ENCODE measurements at regions not wholly inside any gene's neighbourhood (a gene's known extent, or its start where the extent isn't known, plus 50 kb on each side); places are given as distances from the start of the nearest gene placed in this dataset.

DNA sequence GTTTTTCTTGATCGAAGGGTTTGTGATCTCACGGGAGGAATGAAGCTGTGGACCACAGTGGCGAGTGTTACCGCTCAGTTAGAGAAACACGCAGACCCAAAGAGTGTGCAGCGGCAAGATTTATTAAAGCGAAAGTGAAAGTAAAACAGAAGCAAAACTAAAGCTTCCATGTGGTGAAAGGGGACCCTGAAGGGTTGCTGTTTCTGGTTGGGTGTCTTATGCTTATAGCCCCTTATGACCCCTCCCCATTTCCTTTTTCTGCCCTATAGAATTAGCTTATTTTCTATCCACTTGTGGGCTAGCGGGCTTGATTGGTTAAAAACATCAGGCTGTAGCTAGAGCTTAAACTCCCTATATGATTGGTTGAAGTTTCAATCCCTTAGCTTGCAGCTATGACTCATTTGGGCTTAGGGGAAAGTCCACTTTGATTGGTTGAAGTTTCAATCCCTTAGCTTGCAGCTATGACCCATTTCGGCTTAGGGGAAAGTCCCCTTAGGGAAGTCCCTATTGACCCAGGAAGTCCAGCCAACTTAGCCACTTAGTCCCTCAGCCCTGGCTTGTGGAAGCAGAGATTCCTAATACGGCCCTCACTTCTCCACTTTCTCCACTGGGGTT is 171.2 kb upstream of the NWD2 start:
- H3K9me3 ChIP-seq: no peaks in the 10 kb centered on the region
- no peaks in the 10 kb centered on the region for H3K36me3 ChIP-seq
- H3K27ac ChIP-seq: no peak overlapping the region
- H3K4me1 ChIP-seq (ENCODE audit: control insufficient read depth in 1 of 2, low read depth in 2 of 2): no peaks in the 10 kb centered on the region
- TF ChIP-seq, protein P1, sequence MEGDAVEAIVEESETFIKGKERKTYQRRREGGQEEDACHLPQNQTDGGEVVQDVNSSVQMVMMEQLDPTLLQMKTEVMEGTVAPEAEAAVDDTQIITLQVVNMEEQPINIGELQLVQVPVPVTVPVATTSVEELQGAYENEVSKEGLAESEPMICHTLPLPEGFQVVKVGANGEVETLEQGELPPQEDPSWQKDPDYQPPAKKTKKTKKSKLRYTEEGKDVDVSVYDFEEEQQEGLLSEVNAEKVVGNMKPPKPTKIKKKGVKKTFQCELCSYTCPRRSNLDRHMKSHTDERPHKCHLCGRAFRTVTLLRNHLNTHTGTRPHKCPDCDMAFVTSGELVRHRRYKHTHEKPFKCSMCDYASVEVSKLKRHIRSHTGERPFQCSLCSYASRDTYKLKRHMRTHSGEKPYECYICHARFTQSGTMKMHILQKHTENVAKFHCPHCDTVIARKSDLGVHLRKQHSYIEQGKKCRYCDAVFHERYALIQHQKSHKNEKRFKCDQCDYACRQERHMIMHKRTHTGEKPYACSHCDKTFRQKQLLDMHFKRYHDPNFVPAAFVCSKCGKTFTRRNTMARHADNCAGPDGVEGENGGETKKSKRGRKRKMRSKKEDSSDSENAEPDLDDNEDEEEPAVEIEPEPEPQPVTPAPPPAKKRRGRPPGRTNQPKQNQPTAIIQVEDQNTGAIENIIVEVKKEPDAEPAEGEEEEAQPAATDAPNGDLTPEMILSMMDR (IDR thresholded peaks at IDR 0.05): no peak
- ATAC-seq (ENCODE audit: insufficient number of reproducible peaks, low FRiP score, low read depth): no peak
- no peak for DNase-seq (ENCODE audit: low spot score)
- no peaks in the 10 kb centered on the region for H3K27me3 ChIP-seq (replicated peaks; ENCODE audit: insufficient read depth)
- no peak overlapping the region for H3K4me3 ChIP-seq

DNA sequence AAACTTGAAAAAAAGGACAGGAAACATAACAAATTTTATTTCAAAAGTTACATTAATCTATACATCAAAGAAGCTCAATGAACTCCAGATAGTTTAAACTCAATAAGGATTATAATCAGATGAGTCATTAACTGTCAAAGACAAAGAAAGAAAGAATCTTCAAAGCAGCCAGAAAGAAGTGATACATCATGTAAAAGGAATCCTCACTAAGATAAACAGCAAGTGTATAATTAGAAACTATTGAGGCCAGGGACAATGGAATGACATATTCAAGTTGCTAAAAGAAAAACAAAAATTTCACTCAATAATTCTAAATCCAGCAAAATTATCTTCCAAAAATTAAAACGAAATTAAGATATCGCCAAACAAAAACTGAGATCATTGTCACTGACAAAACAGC is 161.6 kb upstream of the NWD2 start:
- no peak overlapping the region for H3K4me3 ChIP-seq
- no peak for ATAC-seq (ENCODE audit: insufficient number of reproducible peaks, low FRiP score, low read depth)
- TF ChIP-seq, protein P1 (IDR thresholded peaks at IDR 0.05): no peak
- no peak for DNase-seq (ENCODE audit: low spot score)
- H3K27ac ChIP-seq: no peak overlapping the region
- no peaks in the 10 kb centered on the region for H3K9me3 ChIP-seq
- H3K4me1 ChIP-seq (ENCODE audit: control insufficient read depth in 1 of 2, low read depth in 2 of 2): no peaks in the 10 kb centered on the region
- H3K27me3 ChIP-seq (replicated peaks; ENCODE audit: insufficient read depth): no peaks in the 10 kb centered on the region
- H3K36me3 ChIP-seq: no peaks in the 10 kb centered on the region

DNA sequence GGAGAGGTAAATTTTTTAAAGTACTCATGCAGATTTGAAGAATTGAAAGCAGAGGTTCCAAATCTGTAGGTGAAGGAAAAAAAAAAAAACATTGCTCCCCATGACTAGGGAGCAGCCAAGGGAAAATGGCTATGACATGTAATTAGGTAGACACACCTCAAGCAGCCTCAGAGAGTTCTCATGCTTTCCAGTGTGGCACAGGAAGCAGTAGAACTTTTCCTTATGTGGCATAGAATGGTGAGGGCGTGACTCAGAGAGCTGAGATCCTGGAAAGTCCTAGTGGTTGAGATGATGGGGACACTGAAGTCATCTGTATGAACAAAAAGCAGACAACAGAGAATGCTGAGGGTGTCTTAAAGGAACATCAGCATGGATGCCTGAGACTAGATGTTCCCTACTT is 148.6 kb upstream of the NWD2 start:
- Histone ChIP-seq H3K4me3 (no peak overlapping the region), H3K4me1 (ENCODE audit: control insufficient read depth in 1 of 2, low read depth in 2 of 2) (no peaks in the 10 kb centered on the region), H3K9me3 (no peaks in the 10 kb centered on the region), H3K27me3 (replicated peaks; ENCODE audit: insufficient read depth) (no peaks in the 10 kb centered on the region), H3K36me3 (no peaks in the 10 kb centered on the region), H3K27ac (no peak overlapping the region)
- ATAC-seq (ENCODE audit: insufficient number of reproducible peaks, low FRiP score, low read depth) (no peak), DNase-seq (ENCODE audit: low spot score) (no peak)
- TF ChIP-seq, protein P1 (IDR thresholded peaks at IDR 0.05): no peak

DNA sequence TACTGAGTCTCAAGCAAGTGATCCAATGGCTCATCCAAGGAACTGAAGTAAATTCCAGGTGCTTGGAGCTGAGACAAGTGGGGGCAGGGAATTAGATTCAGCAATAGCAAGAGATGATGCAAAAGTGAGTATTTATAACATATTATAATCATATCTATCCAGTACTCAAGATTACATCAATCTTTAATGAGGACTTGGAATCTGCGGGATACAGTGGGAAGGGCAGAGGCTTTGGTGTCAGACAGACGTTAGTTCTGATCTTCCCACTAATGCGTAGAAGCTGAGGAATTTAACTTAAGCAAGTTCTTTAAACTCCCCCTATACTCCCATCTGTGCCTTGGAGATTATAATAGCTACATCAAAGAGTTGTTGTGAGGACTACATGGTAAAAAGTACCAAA is 143.4 kb upstream of the NWD2 start:
- no peak overlapping the region for H3K27ac ChIP-seq
- ATAC-seq (ENCODE audit: insufficient number of reproducible peaks, low FRiP score, low read depth): no peak
- H3K9me3 ChIP-seq: no peaks in the 10 kb centered on the region
- no peaks in the 10 kb centered on the region for H3K4me1 ChIP-seq (ENCODE audit: control insufficient read depth in 1 of 2, low read depth in 2 of 2)
- H3K36me3 ChIP-seq: no peaks in the 10 kb centered on the region
- no peaks in the 10 kb centered on the region for H3K27me3 ChIP-seq (replicated peaks; ENCODE audit: insufficient read depth)
- H3K4me3 ChIP-seq: no peak overlapping the region
- TF ChIP-seq, protein P1 (IDR thresholded peaks at IDR 0.05): no peak
- DNase-seq (ENCODE audit: low spot score): no peak

DNA sequence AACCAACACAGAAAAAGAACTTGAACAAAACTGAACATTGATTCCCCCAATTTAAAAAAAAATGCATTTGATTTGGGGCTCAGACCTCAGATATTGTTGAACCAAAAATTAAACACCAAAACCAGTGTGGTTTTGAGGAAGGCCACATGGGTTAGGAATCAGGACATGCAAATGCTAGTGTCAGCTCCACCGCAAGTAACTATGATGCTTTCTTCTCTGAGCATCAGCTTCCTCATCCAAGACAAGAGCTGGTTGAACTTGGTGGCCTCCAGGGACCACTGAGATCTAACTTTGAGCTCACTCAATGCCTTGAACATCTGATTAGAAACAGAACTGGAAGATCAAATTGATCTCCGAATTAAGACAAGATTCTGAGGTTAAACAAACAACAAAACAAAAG is 142.9 kb upstream of the NWD2 start:
- no peaks in the 10 kb centered on the region for H3K9me3 ChIP-seq
- no peak overlapping the region for H3K27ac ChIP-seq
- TF ChIP-seq, protein P1 (IDR thresholded peaks at IDR 0.05): no peak
- DNase-seq (ENCODE audit: low spot score): no peak
- no peak for ATAC-seq (ENCODE audit: insufficient number of reproducible peaks, low FRiP score, low read depth)
- H3K36me3 ChIP-seq: no peaks in the 10 kb centered on the region
- H3K27me3 ChIP-seq (replicated peaks; ENCODE audit: insufficient read depth): no peaks in the 10 kb centered on the region
- no peak overlapping the region for H3K4me3 ChIP-seq
- H3K4me1 ChIP-seq (ENCODE audit: control insufficient read depth in 1 of 2, low read depth in 2 of 2): no peaks in the 10 kb centered on the region
